Lower leg skin (tissue), 4 donors: ENCODE measurements at regions not wholly inside any gene's neighbourhood (a gene's known extent, or its start where the extent isn't known, plus 50 kb on each side); places are given as distances from the start of the nearest gene placed in this dataset.

Experiments used
- DNase-seq, 2 donors: peaks; one replicate each; pipeline ENCODE4 v3.0.0-alpha.2; 2019; ENCODE audit warnings: low spot score in 2 of 2
- H3K4me3 ChIP-seq: fragments of 200-600 bp; sonication (generic); 2 replicates; pipeline ENCODE4 v1.5.1; 2017; ENCODE audit warnings: mild to moderate bottlenecking, low read depth; ENCODE audit not compliant: poor library complexity, severe bottlenecking
- CTCF ChIP-seq, 3 donors: fragments of 450-650 bp; IDR thresholded peaks; one replicate each; pipeline ENCODE4 v1.5.1; 2016; ENCODE audit warnings: antibody characterized with exemption in 3 of 3, mild to moderate bottlenecking in 3 of 3, moderate library complexity in 2 of 3
- POLR2A ChIP-seq, 2 donors: fragments of 450-650 bp; IDR thresholded peaks; one replicate each; pipeline ENCODE4 v1.6.1; 2016 to 2017; ENCODE audit warnings: antibody characterized with exemption in 2 of 2, mild to moderate bottlenecking in 1 of 2, moderate library complexity in 1 of 2
- WGBS, 2 donors: methylation state at CpG; one replicate each; pipeline ENCODE4 v1.1.5; 2018; 5-methylcytosine and 5-hydroxymethylcytosine counted together
- intact Hi-C: fragments of 100-400 bp; cut with DNase I; formaldehyde crosslinking; loops from one replicate; pipeline ENCODE4 v1.15.0; 2023; ENCODE audit warnings: low total_unique reads

DNA sequence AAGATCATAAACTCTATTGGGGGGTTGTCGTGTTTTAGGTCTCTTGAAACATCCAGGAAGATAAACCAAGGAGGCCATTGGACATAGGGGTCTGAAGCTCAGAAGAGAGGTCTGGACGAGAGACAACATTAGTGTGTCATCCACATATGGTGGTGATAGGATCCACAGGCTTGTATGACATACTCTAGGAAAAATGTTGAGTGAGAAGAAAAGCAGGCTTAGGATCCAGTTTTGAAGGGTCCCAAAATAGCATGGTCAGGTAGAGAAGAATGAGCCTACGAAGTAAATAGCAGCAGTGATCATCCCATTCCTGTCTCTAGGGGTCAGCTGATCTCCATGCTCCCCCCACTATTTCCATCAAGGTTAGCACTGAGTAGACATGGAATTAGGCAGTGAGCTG lies 166.8 kb downstream of the ANKRD30B start:
- DNase-seq: no peak
- intact Hi-C loops: no loop called here
- TF ChIP-seq CTCF (IDR thresholded peaks at IDR 0.05) (no peak), POLR2A (IDR thresholded peaks at IDR 0.05) (no peak)
- WGBS, 2 donors: 66 to 75% methylated on average over 3 of the region's 3 CpGs
- H3K4me3 ChIP-seq: no peak overlapping the region

- intact Hi-C loops: no loop called here
- DNase-seq: no peak
- H3K4me3 ChIP-seq: no peak overlapping the region
- TF ChIP-seq POLR2A (IDR thresholded peaks at IDR 0.05) (no peak), CTCF (IDR thresholded peaks at IDR 0.05) (no peak)
- WGBS, 2 donors: 50 to 67% methylated on average over 1 of the region's 1 CpG
These were observed 168.2 kb downstream of the ANKRD30B start for GRCh38 chr18:14916181-14916580.

DNA sequence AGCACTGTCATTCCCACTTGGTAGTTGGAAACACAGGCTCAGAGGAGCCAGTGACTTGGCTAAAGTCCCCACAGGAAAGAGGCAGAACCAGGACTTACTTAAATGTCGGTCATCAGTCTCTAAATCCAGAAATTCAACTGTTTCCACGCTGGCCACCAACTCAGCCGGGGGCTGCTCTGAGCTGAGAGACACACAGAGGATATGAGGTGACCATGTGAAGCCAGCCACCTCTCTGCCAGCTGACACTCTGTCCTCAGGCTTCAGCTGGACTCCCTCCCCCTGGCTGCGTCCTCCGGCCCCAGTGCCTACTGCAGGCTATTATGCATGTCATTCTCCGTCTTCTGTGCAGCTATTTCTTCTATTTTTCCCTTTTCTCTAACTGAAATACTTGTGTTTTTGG lies 168.9 kb downstream of the ANKRD30B start:
- TF ChIP-seq POLR2A (IDR thresholded peaks at IDR 0.05) (no peak), CTCF (IDR thresholded peaks at IDR 0.05) (no peak)
- no peak for DNase-seq
- no peak overlapping the region for H3K4me3 ChIP-seq
- 90 to 91% methylated on average over 6 of the region's 6 CpGs for WGBS, 2 donors
- intact Hi-C loops: no loop called here

GRCh38 chr18:14917311-14917710 lies 169.3 kb downstream of the ANKRD30B start:
- WGBS, 2 donors: 77% methylated on average over 3 of the region's 3 CpGs
- no peak for DNase-seq
- TF ChIP-seq CTCF (IDR thresholded peaks at IDR 0.05) (no peak), POLR2A (IDR thresholded peaks at IDR 0.05) (no peak)
- no peak overlapping the region for H3K4me3 ChIP-seq
- intact Hi-C loops: no loop called here

DNA sequence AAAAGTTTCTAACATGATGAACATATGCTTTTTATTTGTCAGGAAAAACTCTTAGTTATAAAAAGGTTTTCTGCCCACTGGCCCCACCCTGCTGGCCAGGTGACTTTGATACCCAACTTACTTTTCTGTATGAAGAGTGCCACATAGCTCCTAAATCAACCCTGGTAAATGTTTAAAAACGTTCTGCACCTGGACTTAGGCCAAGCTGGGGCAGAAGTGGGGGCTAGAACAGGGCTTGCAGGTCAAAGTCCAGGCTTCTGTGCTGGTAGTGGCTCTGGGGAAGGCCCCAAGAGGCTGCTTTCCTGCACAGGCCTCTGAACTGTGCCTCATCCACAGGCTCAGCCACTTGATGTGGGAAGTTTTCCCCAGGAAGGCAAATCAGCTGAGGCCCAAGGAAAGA lies 171.7 kb downstream of the ANKRD30B start:
- WGBS, 2 donors: 11 to 30% methylated on average over 1 of the region's 1 CpG
- no peak overlapping the region for H3K4me3 ChIP-seq
- TF ChIP-seq CTCF (IDR thresholded peaks at IDR 0.05): no peak
- no peak for TF ChIP-seq POLR2A (IDR thresholded peaks at IDR 0.05)
- DNase-seq: no peak
- intact Hi-C loops: no loop called here

- TF ChIP-seq POLR2A (IDR thresholded peaks at IDR 0.05) (no peak), CTCF (IDR thresholded peaks at IDR 0.05) (no peak)
- no peak for DNase-seq
- intact Hi-C loops: no loop called here
- WGBS, 2 donors: 88 to 89% methylated on average over 5 of the region's 5 CpGs
- H3K4me3 ChIP-seq: no peak overlapping the region
These were observed 173.1 kb downstream of the ANKRD30B start for GRCh38 chr18:14921031-14921430.
